ENCODE measurements at regions not wholly inside any gene's neighbourhood (a gene's known extent, or its start where the extent isn't known, plus 50 kb on each side); places are given as distances from the start of the nearest gene placed in this dataset.

DNA sequence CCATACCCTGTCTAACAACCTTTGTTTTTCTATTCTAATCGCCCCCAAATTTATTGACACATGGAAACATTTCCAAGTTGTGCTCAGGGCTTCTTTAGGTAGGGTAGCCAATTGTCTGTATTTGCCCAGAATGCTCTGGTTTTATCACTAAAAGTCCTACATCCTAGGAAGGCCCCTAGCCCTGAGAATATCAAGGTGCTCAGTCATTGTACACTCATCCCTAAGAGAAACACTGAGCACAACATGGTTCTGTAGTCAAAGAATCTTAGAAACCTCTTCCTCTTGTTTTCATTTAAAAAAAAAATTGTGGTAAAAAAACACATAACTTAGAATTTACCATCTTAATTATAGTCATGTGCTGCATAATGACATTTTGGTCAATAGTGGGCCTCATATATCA lies 69.0 kb upstream of the BASP1 start:
- no peak overlapping the region for H2BK12ac ChIP-seq (ENCODE audit: low read depth, low read length)
- no peak overlapping the region for H3K4ac ChIP-seq (replicated peaks; ENCODE audit: insufficient read length, low read depth, low read length)
- no peaks in the 10 kb centered on the region for H3K36me3 ChIP-seq (ENCODE audit: control insufficient read depth in 2 of 4, insufficient read depth in 4 of 4, low read length in 3 of 4)
- H3K9me3 ChIP-seq (ENCODE audit: insufficient read depth in 2 of 2, low read depth in 1 of 2, low read length in 1 of 2), result no peaks in the 10 kb centered on the region
- peaks cover 4% of the 10 kb centered on the region; the same call in 1 of the 2 replicates for H3K23me2 ChIP-seq (ENCODE audit: low read depth, low read length)
- no peak overlapping the region for H3K9ac ChIP-seq (replicated peaks in 1 of 4; ENCODE audit: extremely low read depth in 1 of 4, low read depth in 3 of 4, low read length in 3 of 4)
- no peak overlapping the region for H4K5ac ChIP-seq (ENCODE audit: insufficient read length, low read depth, low read length)
- H2BK20ac ChIP-seq (ENCODE audit: low read length), result 0 out of 2 replicates have a peak overlapping the region, but pooled peaks have one; percentile 74
- H2AK5ac ChIP-seq (ENCODE audit: low read depth, low read length), result no peak overlapping the region
- no peaks in the 10 kb centered on the region for H3K79me1 ChIP-seq (ENCODE audit: low read depth, low read length)
- FAIRE-seq, result no peak
- no peak overlapping the region for H3K14ac ChIP-seq (ENCODE audit: insufficient read length)
- no peak overlapping the region for H3K4me2 ChIP-seq (ENCODE audit: insufficient read depth in 1 of 2, low read depth in 2 of 2, low read length in 2 of 2)
- no peak overlapping the region for H3K27ac ChIP-seq (ENCODE audit: low read depth, low read length)
- no peak overlapping the region for H4K8ac ChIP-seq (ENCODE audit: extremely low read depth, insufficient read depth, low read length)
- no peaks in the 10 kb centered on the region for H4K20me1 ChIP-seq (replicated peaks in 1 of 2; ENCODE audit: control insufficient read depth in 1 of 2, insufficient read depth in 2 of 2, low read length in 2 of 2)
- peak overlapping the region; percentile 28 for H2BK120ac ChIP-seq (replicated peaks; ENCODE audit: low read depth, low read length)
- H3K79me2 ChIP-seq (ENCODE audit: control insufficient read depth in 1 of 2, insufficient read depth in 2 of 2, low read length in 2 of 2), result no peaks in the 10 kb centered on the region
- H3K4me1 ChIP-seq (replicated peaks in 1 of 4; ENCODE audit: control insufficient read depth in 3 of 4, insufficient read depth in 4 of 4, low read length in 3 of 4), result peaks cover 6 to 21% (median 15%) of the 10 kb centered on the region in 4 experiments; a peak in 6 of 7 replicates
- no peak overlapping the region for H3K4me3 ChIP-seq (ENCODE audit: extremely low read depth in 1 of 4, insufficient read depth in 2 of 4, low read depth in 3 of 4, low read length in 4 of 4)
- TF ChIP-seq CBX8 (IDR thresholded peaks at IDR 0.05; ENCODE audit: borderline replicate concordance, low read depth, low read length) (no peak), RAD21 (IDR thresholded peaks at IDR 0.05 in 1 of 2, conservative IDR thresholded peaks at IDR 0.05 in 1 of 2; ENCODE audit: low read depth in 2 of 2, low read length in 2 of 2) (no peak), TAF1 (IDR thresholded peaks at IDR 0.05; ENCODE audit: low read depth, low read length) (no peak)
- H2BK5ac ChIP-seq (ENCODE audit: low read depth, low read length), result no peak overlapping the region
- H2AFZ ChIP-seq (ENCODE audit: low read length), result no peak overlapping the region
- H3K18ac ChIP-seq (ENCODE audit: extremely low read depth, low read length), result no peak overlapping the region
- H3K56ac ChIP-seq (replicated peaks; ENCODE audit: insufficient read length, low read depth, low read length), result no peak overlapping the region
- H3K23ac ChIP-seq (ENCODE audit: insufficient read length), result no peak overlapping the region
- POLR2A ChIA-PET (ENCODE audit: partially characterized antibody), result no interaction called here
- no peak overlapping the region for H4K91ac ChIP-seq (replicated peaks; ENCODE audit: insufficient read length, low read length)
- 93% methylated on average over 1 of the region's 1 CpG; no CpG with 5 or more reads in 1 of the 2 experiments for WGBS, 2 experiments (ENCODE audit: extremely low coverage in 1 of 2, insufficient coverage in 1 of 2, insufficient read length in 1 of 2, insufficient replicate concordance in 2 of 2, low coverage in 1 of 2, low lambda C conversion rate in 2 of 2, missing lambda C conversion rate in 1 of 2)
- peaks cover 0 to 2% (median 0%) of the 10 kb centered on the region in 4 experiments; a peak in 1 of 7 replicates for H3K27me3 ChIP-seq (replicated peaks in 1 of 4; ENCODE audit: control insufficient read depth in 3 of 4, extremely low read depth in 1 of 4, insufficient read depth in 3 of 4, low read length in 3 of 4)
- DNase-seq (ENCODE audit: low read depth in 1 of 2, low spot score in 2 of 2), result no peak
- CTCF ChIA-PET (ENCODE audit: partially characterized antibody), result interaction anchor here (2.3 to 9.4 kb wide), 2 partner anchors 17 to 42 kb away, joined by 16 to 55 read pairs; no protein-coding TSS in a partner anchor
- no peak overlapping the region for H2BK15ac ChIP-seq (ENCODE audit: low read length)

Data from H1 (cell line).